ENCODE measurements at regions not wholly inside any gene's neighbourhood (a gene's known extent, or its start where the extent isn't known, plus 50 kb on each side); places are given as distances from the start of the nearest gene placed in this dataset.

DNA sequence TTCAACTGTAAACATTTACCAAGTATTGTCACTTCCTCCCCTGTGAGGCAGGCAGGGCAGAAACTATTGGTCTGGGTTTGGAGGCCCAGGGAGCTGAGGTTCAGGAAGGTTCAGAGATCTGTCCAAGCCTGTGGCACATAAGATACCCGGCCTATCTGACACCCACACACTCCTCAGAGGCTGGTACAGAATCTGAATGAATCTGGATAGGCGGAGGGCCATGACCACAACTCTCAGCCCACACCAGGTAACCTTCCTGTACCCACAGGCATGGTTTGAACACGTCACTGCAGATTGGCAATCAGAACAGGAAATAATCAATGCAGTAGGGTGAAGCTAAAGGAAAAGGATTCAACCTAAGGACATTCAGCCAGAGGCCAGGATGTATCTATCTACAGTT lies 92.8 kb upstream of the TMCC3 start:
- TF ChIP-seq CTCF (IDR thresholded peaks at IDR 0.05; ENCODE audit: low read depth, low read length), result no peak
- DNase-seq (ENCODE audit: extremely low read depth, low read depth), result no peak

- no peak for TF ChIP-seq CTCF (IDR thresholded peaks at IDR 0.05; ENCODE audit: low read depth, low read length)
- DNase-seq (ENCODE audit: extremely low read depth, low read depth), result no peak
Observed at GRCh38 chr12:94740601-94741362, 90.4 kb upstream of the TMCC3 start.

DNA sequence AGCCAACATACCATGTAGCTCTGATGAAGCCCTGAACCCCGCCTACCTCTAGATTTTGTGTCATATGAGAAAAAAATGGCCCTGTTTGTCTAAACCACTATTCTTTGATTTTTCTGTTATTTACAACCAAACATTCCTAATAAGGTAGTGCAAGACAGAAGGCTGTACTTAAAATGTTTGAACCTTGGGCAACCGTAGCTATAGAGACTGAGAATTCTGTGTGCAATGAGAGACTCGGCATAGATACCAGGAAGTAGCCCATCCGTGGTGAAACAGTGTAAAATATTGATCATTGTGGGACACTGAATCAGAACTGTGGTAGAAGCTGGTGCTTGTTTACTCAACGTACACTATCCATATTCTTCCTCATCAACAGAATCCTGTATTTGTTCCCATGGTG lies 86.5 kb upstream of the TMCC3 start:
- no peak for DNase-seq (ENCODE audit: extremely low read depth, low read depth)
- TF ChIP-seq CTCF (IDR thresholded peaks at IDR 0.05; ENCODE audit: low read depth, low read length), result no peak

GRCh38 chr12:94736004-94736403 lies 85.6 kb upstream of the TMCC3 start:
- no peak for TF ChIP-seq CTCF (IDR thresholded peaks at IDR 0.05; ENCODE audit: low read depth, low read length)
- no peak for DNase-seq (ENCODE audit: extremely low read depth, low read depth)

GRCh38 chr12:94733727-94734126 lies 83.4 kb upstream of the TMCC3 start:
- no peak for DNase-seq (ENCODE audit: extremely low read depth, low read depth)
- no peak for TF ChIP-seq CTCF (IDR thresholded peaks at IDR 0.05; ENCODE audit: low read depth, low read length)

GRCh38 chr12:94732367-94732990 lies 82.1 kb upstream of the TMCC3 start:
- no peak for TF ChIP-seq CTCF (IDR thresholded peaks at IDR 0.05; ENCODE audit: low read depth, low read length)
- DNase-seq (ENCODE audit: extremely low read depth, low read depth), result no peak

DNA sequence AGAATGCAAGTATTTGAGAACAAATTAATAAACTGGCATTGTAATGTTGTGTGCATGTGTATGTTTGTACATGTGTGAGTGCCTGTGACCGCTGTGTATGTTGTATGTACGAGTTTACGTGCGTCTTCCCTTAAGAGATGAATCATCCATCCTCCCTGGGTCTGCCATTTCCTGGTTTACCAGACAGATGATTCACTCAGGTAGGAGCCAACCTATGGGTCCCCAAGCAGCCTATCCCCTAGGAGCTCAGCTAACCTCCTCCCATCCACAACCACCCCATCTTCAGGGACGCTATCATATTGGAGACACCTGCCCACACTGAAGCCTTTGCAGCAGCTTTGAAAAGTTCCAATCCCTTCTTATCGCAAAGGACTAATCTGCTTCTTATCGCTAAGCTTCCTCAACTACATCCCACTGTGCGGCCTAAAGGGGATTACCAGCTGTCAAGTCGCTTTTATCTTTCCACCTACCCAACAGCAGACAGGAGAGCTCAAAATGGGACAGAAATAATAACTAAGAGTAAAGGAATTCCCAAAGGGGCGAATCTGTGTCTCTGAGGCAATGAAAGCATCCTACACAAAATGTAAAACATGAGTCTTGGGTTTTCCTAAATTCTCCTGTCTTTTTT lies 81.5 kb upstream of the TMCC3 start:
- no peak for DNase-seq (ENCODE audit: extremely low read depth, low read depth)
- TF ChIP-seq CTCF (IDR thresholded peaks at IDR 0.05; ENCODE audit: low read depth, low read length), result no peak

Measured in AG09319 (cell line).